ENCODE measurements at regions not wholly inside any gene's neighbourhood (a gene's known extent, or its start where the extent isn't known, plus 50 kb on each side); places are given as distances from the start of the nearest gene placed in this dataset.

DNA sequence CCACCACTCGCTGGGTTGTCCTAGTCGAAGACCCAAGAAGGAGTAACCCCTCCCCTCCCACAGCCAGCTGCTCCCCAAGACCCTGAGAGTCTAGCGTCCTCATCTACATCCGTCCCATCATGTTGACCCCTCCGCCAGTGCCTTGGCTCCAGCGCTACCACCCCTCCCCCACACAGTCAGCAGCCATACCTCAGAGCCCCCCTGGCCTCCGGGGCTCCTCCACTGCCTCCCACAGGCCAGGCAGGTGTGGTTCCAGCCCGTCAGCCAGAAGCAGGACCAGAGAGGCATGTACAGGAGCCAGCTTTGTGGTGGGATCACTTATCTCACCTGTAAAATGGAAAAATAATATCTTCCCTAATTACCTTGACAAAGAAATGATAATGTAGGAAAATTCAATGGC is 51.5 kb upstream of the PHF21B start:
- peaks cover 52% of the 10 kb centered on the region for H3K4me1 ChIP-seq
- TF ChIP-seq Cebpa-rat (IDR thresholded peaks at IDR 0.05), result no peak
- H3K9ac ChIP-seq, result no peak overlapping the region
- no peaks in the 10 kb centered on the region for H3K27me3 ChIP-seq
- H3K27ac ChIP-seq, result no peak overlapping the region
- no peak overlapping the region for H3K4me3 ChIP-seq
- H4K20me1 ChIP-seq, result no peaks in the 10 kb centered on the region
- no peaks in the 10 kb centered on the region for H3K36me3 ChIP-seq
- no peak overlapping the region for H3K4me2 ChIP-seq
- no peaks in the 10 kb centered on the region for H3K9me3 ChIP-seq

DNA sequence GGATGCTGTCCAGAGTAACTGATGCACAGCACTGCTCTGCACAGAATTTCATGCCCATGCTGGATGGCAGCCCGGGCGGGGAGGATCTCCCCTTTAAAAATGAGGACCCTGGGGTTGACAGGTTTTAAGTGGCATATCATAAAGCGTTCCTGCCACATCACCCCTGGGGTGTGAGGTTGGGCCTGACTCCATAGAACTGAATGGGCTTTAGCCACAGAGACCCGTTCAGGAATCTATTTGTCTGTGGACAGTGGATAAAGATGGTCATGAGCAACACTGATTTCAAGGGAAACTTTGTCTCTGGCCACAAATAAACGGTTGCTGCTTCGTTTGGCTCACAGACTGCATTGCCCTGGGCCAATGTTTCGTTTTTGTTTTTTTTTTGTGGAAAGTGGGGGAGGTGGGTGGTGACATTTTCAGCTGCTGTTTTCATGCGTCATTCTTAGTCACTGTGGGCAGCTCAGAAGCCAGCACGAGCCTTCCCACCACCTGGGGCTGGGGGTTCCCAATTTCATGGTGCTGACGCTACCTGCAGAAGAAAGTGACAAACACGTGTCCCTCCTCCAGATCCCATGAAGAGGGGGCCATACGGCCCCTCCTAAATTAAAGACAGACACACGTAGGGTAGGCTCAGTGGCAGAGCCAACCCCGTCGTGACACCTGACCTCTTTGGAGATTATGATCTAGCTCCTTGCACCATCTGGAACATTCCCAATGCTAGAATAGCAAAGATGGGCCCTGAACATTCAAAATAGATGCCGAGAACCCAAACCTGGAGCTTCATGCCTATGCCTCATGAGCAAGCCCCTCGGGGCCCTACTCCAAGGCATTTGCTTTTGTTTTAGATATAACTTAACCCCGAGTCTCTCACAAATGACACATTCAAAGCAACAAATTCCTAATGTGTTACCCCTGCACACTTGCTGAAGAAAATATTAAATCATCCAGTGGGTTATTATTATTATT is 54.8 kb upstream of the PHF21B start:
- Histone ChIP-seq H3K27me3 (no peaks in the 10 kb centered on the region), H3K9me3 (0 out of 2 replicates have a peak, but pooled peaks cover 7% of the 10 kb centered on the region), H4K20me1 (no peaks in the 10 kb centered on the region), H3K4me3 (no peak overlapping the region), H3K9ac (no peak overlapping the region), H3K4me1 (peaks cover 19% of the 10 kb centered on the region), H3K27ac (no peak overlapping the region; the same call in 1 of the 2 replicates), H3K4me2 (peak overlapping the region; percentile 28; the same call in 1 of the 2 replicates), H3K36me3 (no peaks in the 10 kb centered on the region)
- TF ChIP-seq Cebpa-rat (IDR thresholded peaks at IDR 0.05), result no peak

DNA sequence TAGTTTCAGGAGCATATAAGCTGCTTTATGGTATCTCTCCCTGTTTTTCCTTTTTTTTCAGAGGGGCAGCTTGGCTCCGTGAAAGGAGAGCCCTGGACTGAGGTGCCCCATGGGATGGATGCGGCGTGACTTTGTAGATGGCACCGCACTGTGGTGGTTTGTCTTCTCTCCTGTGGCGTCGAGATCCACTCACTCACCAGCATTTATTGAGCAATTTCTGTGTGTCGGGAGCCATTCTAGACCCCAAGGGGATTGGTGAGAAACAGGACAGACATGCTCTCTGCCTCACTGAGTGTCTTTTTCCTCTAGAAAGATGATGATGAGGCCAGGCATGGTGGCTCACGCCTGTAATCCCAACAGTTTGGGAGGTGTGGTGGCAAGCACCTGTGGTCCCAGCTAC is 55.9 kb upstream of the PHF21B start:
- H3K9ac ChIP-seq, result no peak overlapping the region
- no peak overlapping the region for H3K4me3 ChIP-seq
- no peaks in the 10 kb centered on the region for H3K36me3 ChIP-seq
- no peak overlapping the region for H3K4me2 ChIP-seq
- no peak for TF ChIP-seq Cebpa-rat (IDR thresholded peaks at IDR 0.05)
- H3K27me3 ChIP-seq, result no peaks in the 10 kb centered on the region
- no peak overlapping the region for H3K27ac ChIP-seq
- 0 out of 2 replicates have a peak, but pooled peaks cover 7% of the 10 kb centered on the region for H3K9me3 ChIP-seq
- peaks cover 12% of the 10 kb centered on the region for H3K4me1 ChIP-seq
- no peaks in the 10 kb centered on the region for H4K20me1 ChIP-seq

DNA sequence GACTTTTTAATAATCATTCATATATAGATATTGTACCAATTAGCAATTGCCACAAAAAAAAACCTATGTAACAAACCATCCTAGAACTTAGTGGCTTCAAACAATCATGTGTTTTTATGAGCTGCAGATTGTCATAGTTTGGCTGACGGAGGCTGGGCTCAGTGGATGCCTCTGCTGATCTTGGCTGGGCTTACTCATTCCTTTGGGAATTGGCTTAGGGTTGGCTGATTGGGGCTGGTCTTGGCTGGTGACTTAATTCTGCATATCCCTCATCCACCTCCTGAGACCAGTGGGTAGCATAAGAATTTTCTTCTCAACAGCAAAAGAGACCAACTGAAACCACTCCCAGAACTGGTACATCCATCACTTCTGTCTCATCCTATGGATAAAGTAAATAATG is 57.9 kb upstream of the PHF21B start:
- Histone ChIP-seq H3K36me3 (no peaks in the 10 kb centered on the region), H3K27ac (no peak overlapping the region), H3K9me3 (0 out of 2 replicates have a peak, but pooled peaks cover 7% of the 10 kb centered on the region), H3K27me3 (no peaks in the 10 kb centered on the region), H3K4me1 (peaks cover 12% of the 10 kb centered on the region), H3K4me2 (no peak overlapping the region), H3K9ac (no peak overlapping the region), H3K4me3 (no peak overlapping the region), H4K20me1 (no peaks in the 10 kb centered on the region)
- no peak for TF ChIP-seq Cebpa-rat (IDR thresholded peaks at IDR 0.05)

DNA sequence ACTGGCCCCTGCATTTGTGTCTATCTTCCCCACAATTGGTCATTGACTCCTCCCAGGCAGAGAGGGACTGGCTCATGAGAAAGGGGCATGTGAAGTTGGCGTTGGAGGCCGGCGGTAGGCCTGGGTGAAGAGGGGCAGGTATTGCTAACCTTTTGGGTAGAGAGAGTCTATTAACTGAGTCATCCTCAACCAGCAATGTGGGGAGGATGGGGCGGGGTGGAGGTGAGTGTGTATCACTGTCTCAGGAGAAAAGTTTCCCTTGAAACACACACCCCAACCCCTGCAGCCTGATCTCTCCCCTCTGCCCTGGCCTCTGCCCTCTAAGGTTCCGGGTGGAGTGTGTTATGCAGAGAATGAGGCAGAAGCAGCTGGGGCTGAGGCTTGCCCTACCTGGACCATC is 60.1 kb upstream of the PHF21B start:
- Histone ChIP-seq H3K36me3 (no peaks in the 10 kb centered on the region), H3K27ac (no peak overlapping the region), H3K27me3 (no peaks in the 10 kb centered on the region), H3K4me3 (no peak overlapping the region), H4K20me1 (no peaks in the 10 kb centered on the region), H3K9me3 (0 out of 2 replicates have a peak, but pooled peaks cover 7% of the 10 kb centered on the region), H3K9ac (no peak overlapping the region), H3K4me1 (peaks cover under 1% of the 10 kb centered on the region; the same call in 1 of the 2 replicates), H3K4me2 (no peak overlapping the region)
- no peak for TF ChIP-seq Cebpa-rat (IDR thresholded peaks at IDR 0.05)

DNA sequence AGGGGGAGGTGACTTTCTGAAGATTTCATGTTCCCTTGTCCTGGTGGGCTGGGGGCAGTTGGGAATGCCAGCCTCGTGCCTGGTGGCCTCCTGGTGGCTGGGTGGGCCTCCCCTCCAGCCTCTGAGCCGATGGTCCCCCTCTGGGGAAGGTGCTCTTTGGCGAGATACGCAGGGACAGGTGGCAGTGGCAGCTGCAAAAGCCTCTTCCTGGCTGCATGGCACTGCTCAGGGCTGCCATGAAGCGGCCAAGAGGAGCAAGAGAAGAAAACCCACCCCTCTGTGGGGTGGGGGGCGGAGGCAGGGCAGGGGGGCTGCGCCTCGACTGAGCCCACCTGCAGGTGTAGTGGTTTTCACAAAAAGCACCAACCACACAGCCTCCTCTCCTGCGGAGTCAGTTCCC is 61.8 kb upstream of the PHF21B start:
- Histone ChIP-seq H3K4me1 (no peaks in the 10 kb centered on the region), H3K9ac (no peak overlapping the region), H3K27me3 (no peaks in the 10 kb centered on the region), H3K4me3 (no peak overlapping the region), H4K20me1 (no peaks in the 10 kb centered on the region), H3K9me3 (0 out of 2 replicates have a peak, but pooled peaks cover 7% of the 10 kb centered on the region), H3K27ac (no peak overlapping the region), H3K4me2 (no peak overlapping the region), H3K36me3 (no peaks in the 10 kb centered on the region)
- TF ChIP-seq Cebpa-rat (IDR thresholded peaks at IDR 0.05), result no peak

DNA sequence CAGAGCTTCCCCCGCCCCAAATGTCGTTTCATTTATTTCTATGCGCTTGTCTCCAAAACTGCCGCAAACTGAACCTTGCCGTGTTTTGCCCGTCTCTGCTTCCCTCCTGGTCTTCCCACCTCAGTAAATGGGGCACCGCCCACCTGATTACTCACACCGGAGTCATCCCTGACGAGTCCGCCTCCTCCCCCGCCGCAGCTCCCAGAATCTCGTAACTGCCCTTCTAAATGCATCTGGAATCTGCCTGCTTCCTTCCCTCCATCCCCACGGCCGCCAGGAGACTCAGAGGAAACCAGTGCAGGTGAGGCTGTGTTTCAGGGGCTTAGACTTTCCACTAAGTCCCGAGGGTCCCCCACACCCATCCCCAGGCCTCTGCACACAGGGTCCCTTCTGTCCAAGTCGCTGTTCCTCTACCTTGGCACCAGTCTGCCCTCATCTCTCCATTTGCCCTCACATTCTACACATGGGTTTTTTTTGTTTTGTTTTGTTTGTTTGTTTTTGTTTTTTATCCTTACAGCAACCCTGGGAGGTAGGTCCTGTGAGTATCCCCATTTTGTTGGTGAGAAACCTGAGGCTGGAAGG is 62.6 kb upstream of the PHF21B start:
- no peak overlapping the region for H3K4me3 ChIP-seq
- no peaks in the 10 kb centered on the region for H3K4me1 ChIP-seq
- H3K36me3 ChIP-seq, result no peaks in the 10 kb centered on the region
- no peak for TF ChIP-seq Cebpa-rat (IDR thresholded peaks at IDR 0.05)
- peaks cover 8% of the 10 kb centered on the region for H3K27me3 ChIP-seq
- H3K4me2 ChIP-seq, result no peak overlapping the region
- 0 out of 2 replicates have a peak, but pooled peaks cover 7% of the 10 kb centered on the region for H3K9me3 ChIP-seq
- no peak overlapping the region for H3K27ac ChIP-seq
- no peak overlapping the region for H3K9ac ChIP-seq
- H4K20me1 ChIP-seq, result no peaks in the 10 kb centered on the region

DNA sequence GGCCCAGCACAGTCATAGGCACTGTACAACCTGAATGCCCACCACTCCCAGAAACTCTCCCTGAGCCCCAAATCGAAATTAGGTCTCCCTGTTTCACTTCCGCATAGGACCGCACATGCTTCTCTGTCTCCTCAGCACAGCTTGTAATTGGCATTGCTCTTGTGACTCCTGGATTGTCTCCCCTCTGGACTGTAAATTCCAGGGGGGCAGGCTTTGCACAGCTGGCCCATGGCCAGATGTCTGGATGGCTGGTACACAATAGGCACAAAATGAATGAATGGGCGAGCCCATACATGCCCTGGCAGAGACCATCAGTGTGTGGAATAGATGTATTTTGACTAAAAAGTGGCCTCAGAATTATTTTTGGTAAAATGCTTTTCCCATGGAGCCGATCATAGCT is 63.3 kb upstream of the PHF21B start:
- Histone ChIP-seq H3K27me3 (peaks cover 14% of the 10 kb centered on the region), H3K36me3 (no peaks in the 10 kb centered on the region), H3K4me1 (peaks cover 4% of the 10 kb centered on the region), H3K4me2 (no peak overlapping the region), H3K4me3 (no peak overlapping the region), H3K27ac (no peak overlapping the region), H3K9ac (no peak overlapping the region), H3K9me3 (0 out of 2 replicates have a peak, but pooled peaks cover 3% of the 10 kb centered on the region), H4K20me1 (no peaks in the 10 kb centered on the region)
- no peak for TF ChIP-seq Cebpa-rat (IDR thresholded peaks at IDR 0.05)

DNA sequence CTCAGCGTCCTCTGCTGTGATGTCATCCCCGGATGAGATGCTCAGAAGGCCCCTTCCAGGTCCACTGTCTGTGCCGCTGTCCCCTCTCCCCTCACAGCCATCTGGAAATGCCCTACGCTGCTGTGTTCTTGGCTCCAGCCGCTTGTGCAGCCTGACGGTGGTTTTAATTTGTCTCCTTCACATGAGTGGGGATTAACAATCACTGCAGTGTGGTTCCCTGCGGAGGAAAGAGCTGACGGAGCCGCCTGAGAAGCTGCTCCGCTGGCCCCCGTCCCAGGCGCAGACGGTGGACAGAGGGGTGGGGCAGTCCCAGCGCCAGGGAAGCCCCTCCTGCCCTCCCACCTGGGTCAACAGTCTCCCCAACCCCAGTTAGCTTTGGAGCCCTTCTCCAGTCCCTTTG is 67.5 kb upstream of the PHF21B start:
- H3K4me1 ChIP-seq, result peaks cover 7% of the 10 kb centered on the region
- no peak for TF ChIP-seq Cebpa-rat (IDR thresholded peaks at IDR 0.05)
- no peak overlapping the region for H3K4me3 ChIP-seq
- peaks cover 22% of the 10 kb centered on the region for H3K27me3 ChIP-seq
- H3K9me3 ChIP-seq, result no peaks in the 10 kb centered on the region
- no peak overlapping the region for H3K9ac ChIP-seq
- no peaks in the 10 kb centered on the region for H3K36me3 ChIP-seq
- H3K27ac ChIP-seq, result no peak overlapping the region
- no peak overlapping the region for H3K4me2 ChIP-seq
- no peaks in the 10 kb centered on the region for H4K20me1 ChIP-seq

DNA sequence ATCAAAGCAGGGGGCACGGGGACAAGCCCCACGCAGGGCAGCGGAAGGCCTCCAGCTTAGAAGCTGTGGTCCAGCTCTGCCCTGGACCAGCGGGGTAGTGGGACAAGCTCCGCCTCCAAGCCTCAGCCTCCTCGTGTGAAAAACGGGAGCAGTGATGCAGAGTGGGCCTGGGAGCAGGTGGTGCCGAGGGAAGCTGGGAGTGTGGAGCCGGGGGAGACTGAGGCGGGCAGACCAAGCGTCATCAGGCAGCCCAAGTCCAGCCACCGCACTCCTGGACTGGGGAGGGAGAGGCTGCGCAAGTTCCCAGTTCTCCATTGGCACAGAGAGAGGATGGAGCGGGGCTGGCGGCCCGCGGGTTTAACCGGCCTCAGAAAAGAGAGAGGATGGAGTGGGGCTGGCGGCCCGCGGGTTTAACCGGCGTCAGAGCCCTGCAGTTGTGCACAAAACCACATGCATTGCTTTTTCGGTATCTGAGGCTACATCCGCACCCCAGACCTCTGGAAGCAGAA is 68.1 kb upstream of the PHF21B start:
- peak overlapping the region; percentile 40 for H3K4me2 ChIP-seq
- no peaks in the 10 kb centered on the region for H3K9me3 ChIP-seq
- TF ChIP-seq Cebpa-rat (IDR thresholded peaks at IDR 0.05), result no peak

More for the DNA sequence above, 68.1 kb upstream of the PHF21B start:
- Histone ChIP-seq H3K36me3 (no peaks in the 10 kb centered on the region), H4K20me1 (no peaks in the 10 kb centered on the region), H3K27ac (no peak overlapping the region), H3K4me1 (peaks cover 7% of the 10 kb centered on the region), H3K27me3 (peaks cover 22% of the 10 kb centered on the region), H3K4me3 (no peak overlapping the region), H3K9ac (no peak overlapping the region)

Data from BLaER1 (cell line).